Breast epithelium (tissue), 3 donors: ENCODE measurements at regions not wholly inside any gene's neighbourhood (a gene's known extent, or its start where the extent isn't known, plus 50 kb on each side); places are given as distances from the start of the nearest gene placed in this dataset.

ENCODE experiments used
- CTCF ChIP-seq, 3 donors: fragments of 450-650 bp; IDR thresholded peaks; one replicate each; pipeline ENCODE4 v1.5.1; 2016 to 2017; ENCODE audit warnings: antibody characterized with exemption in 3 of 3, mild to moderate bottlenecking in 3 of 3, moderate library complexity in 3 of 3
- POLR2A ChIP-seq: fragments of 450-650 bp; IDR thresholded peaks from one replicate; pipeline ENCODE4 v1.6.1; 2016; ENCODE audit warnings: antibody characterized with exemption, mild to moderate bottlenecking, moderate library complexity
- POLR2AphosphoS5 ChIP-seq, 3 donors: sonication (generic); formaldehyde crosslinking; IDR thresholded peaks; one replicate each; pipeline ENCODE4 v1.6.1; 2017; ENCODE audit warnings: antibody characterized with exemption in 3 of 3

GRCh38 chr11:92391364-92391763 lies 166.7 kb downstream of the FAT3 start:
- TF ChIP-seq CTCF (IDR thresholded peaks at IDR 0.05) (no peak), POLR2A (no peak), POLR2AphosphoS5 (IDR thresholded peaks at IDR 0.05) (no peak)
